HCT116 (cell line): ENCODE measurements at regions not wholly inside any gene's neighbourhood (a gene's known extent, or its start where the extent isn't known, plus 50 kb on each side); places are given as distances from the start of the nearest gene placed in this dataset.

Experiments used
- ATAC-seq: fragments of 200-7000 bp; cut with Tn5 transposase; 2 replicates; pipeline ENCODE4 v1.9.1; 2020; ENCODE audit warnings: mild to moderate bottlenecking, moderate library complexity
- BruUV-seq: library from RNA; stranded (reverse); fragments of 400-500 nt; replicated peaks from 2 replicates; lab custom pipeline; 2021; lab: Mats Ljungman, UMichigan
- CTCF ChIA-PET: fragments of 300-600 bp; sonication (Branson Sonifier 250); formaldehyde crosslinking; loops from one replicate; lab custom pipeline; 2021; ENCODE audit warnings: antibody characterized with exemption; lab: Charles Lee
- POLR2A ChIA-PET: fragments of 300-600, 350-600 bp; sonication (Branson Sonifier 250); formaldehyde crosslinking; loops from one replicate; lab custom pipeline; 2021; ENCODE audit warnings: antibody characterized with exemption; lab: Charles Lee
- RAD21 ChIA-PET, 2 experiments: fragments of 300-600 bp; sonication (Branson Sonifier 250); formaldehyde crosslinking; loops; one replicate each; lab custom pipeline; 2023; ENCODE audit warnings: low total read pairs in 2 of 2; ENCODE audit not compliant: uncharacterized antibody in 2 of 2, unreplicated experiment in 2 of 2, low non-redundant PET in 1 of 2; lab: Charles Lee
- DNase-seq: peaks from one replicate; pipeline ENCODE4 v3.0.0-alpha.2; 2010; ENCODE audit warnings: low read depth, low spot score
- H2AFZ ChIP-seq: fragments of 200-600 bp; shearing (Covaris generic), sonication (generic); 2 replicates; pipeline ENCODE4 v1.6.1; 2017; ENCODE audit warnings: low read depth, mixed run types, mixed read lengths, antibody characterized with exemption, low read length; ENCODE audit not compliant: poor library complexity, severe bottlenecking
- H3K27ac ChIP-seq: 2 replicates; pipeline ENCODE4 v1.5.1; 2012; ENCODE audit warnings: low read depth, low read length
- H3K27me3 ChIP-seq: fragments of 200-600 bp; sonication (generic); 2 replicates; pipeline ENCODE4 v1.6.1; 2016; ENCODE audit warnings: mixed run types, low read length, mixed read lengths; ENCODE audit not compliant: insufficient read depth
- H3K36me3 ChIP-seq, 2 experiments: fragments of 200-500 bp in 1 of 2; fragments of 200-600 bp in 1 of 2; sonication (Bioruptor generic) in 1 of 2; sonication (generic) in 1 of 2; 2 replicates each; pipeline versions ENCODE4 v1.5.1 to v1.6.1; 2014 to 2016; ENCODE audit warnings: low read length in 2 of 2, inconsistent platforms in 1 of 2, mixed read lengths in 1 of 2, mixed run types in 1 of 2; ENCODE audit not compliant: insufficient read depth in 2 of 2, control insufficient read depth in 1 of 2
- H3K4me1 ChIP-seq, 2 experiments: fragments of 200-600 bp in 1 of 2; sonication (generic) in 1 of 2; 2 replicates each; pipeline versions ENCODE4 v1.5.1 to v1.6.1; 2012 to 2017; ENCODE audit warnings: low read length in 2 of 2, inconsistent platforms in 1 of 2, mild to moderate bottlenecking in 1 of 2, mixed read lengths in 1 of 2, mixed run types in 1 of 2, moderate library complexity in 1 of 2; ENCODE audit not compliant: insufficient read depth in 2 of 2, control insufficient read depth in 1 of 2
- H3K4me2 ChIP-seq: fragments of 200-600 bp; sonication (generic); 2 replicates; pipeline ENCODE4 v1.6.1; 2017; ENCODE audit warnings: mixed run types, low read length, mixed read lengths
- H3K4me3 ChIP-seq, 2 experiments: fragments of 200-600 bp in 1 of 2; sonication (generic) in 1 of 2; replicated peaks in 1 of 2; 2 replicates each; pipeline ENCODE4 v1.5.1; 2011 to 2016; ENCODE audit warnings: low read length in 2 of 2, control low read depth in 1 of 2, low read depth in 1 of 2, mild to moderate bottlenecking in 1 of 2, mixed read lengths in 1 of 2, mixed run types in 1 of 2
- H3K79me2 ChIP-seq: fragments of 200-600 bp; sonication (generic); 2 replicates; pipeline ENCODE4 v1.6.1; 2017; ENCODE audit warnings: mild to moderate bottlenecking, mixed run types, low read length, moderate library complexity, mixed read lengths; ENCODE audit not compliant: insufficient read depth
- H3K9ac ChIP-seq: fragments of 200-600 bp; sonication (generic); 2 replicates; pipeline ENCODE4 v1.6.1; 2016; ENCODE audit warnings: low read length, mixed read lengths
- H3K9me2 ChIP-seq: fragments of 200-600 bp; sonication (generic), shearing (Covaris generic); 2 replicates; pipeline ENCODE4 v1.6.1; 2017; ENCODE audit warnings: mixed run types, mild to moderate bottlenecking, moderate library complexity; ENCODE audit not compliant: insufficient read depth
- H3K9me3 ChIP-seq, 2 experiments: fragments of 200-500 bp in 1 of 2; fragments of 200-600 bp in 1 of 2; sonication (Bioruptor generic) in 1 of 2; sonication (generic) in 1 of 2; 2 replicates each; pipeline ENCODE4 v1.6.1; 2014 to 2017; ENCODE audit warnings: low read length in 2 of 2, mixed read lengths in 2 of 2, inconsistent platforms in 1 of 2, low read depth in 1 of 2, mild to moderate bottlenecking in 1 of 2, mixed run types in 1 of 2, moderate library complexity in 1 of 2; ENCODE audit not compliant: control insufficient read depth in 1 of 2, insufficient read depth in 1 of 2
- H4K20me1 ChIP-seq: fragments of 200-600 bp; sonication (generic), shearing (Covaris generic); 2 replicates; pipeline ENCODE4 v1.6.1; 2017; ENCODE audit warnings: mixed run types, mild to moderate bottlenecking, moderate library complexity; ENCODE audit not compliant: insufficient read depth
- ATF3 ChIP-seq: IDR thresholded peaks from 2 replicates; pipeline ENCODE4 v1.6.1; 2012
- CBX3 ChIP-seq: IDR thresholded peaks from 2 replicates; pipeline ENCODE4 v1.6.1; 2012; ENCODE audit warnings: low read depth
- CEBPB ChIP-seq: IDR thresholded peaks from 2 replicates; pipeline ENCODE4 v1.6.1; 2012; ENCODE audit warnings: low read depth
- ELF1 ChIP-seq: IDR thresholded peaks from 2 replicates; pipeline ENCODE4 v1.6.1; 2012; ENCODE audit warnings: low read depth, borderline replicate concordance
- EZH2 ChIP-seq: fragments of 200-600 bp; sonication (generic); IDR thresholded peaks from 2 replicates; pipeline ENCODE4 v1.6.1; 2017; ENCODE audit warnings: antibody characterized with exemption, mixed run types
- FOSL1 ChIP-seq: IDR thresholded peaks from 2 replicates; pipeline ENCODE4 v1.6.1; 2012; ENCODE audit warnings: low read depth
- MAX ChIP-seq: IDR thresholded peaks from 2 replicates; pipeline ENCODE4 v1.6.1; 2012
- REST ChIP-seq: IDR thresholded peaks from 2 replicates; pipeline ENCODE4 v1.6.1; 2012; ENCODE audit warnings: low read depth
- SIN3A ChIP-seq: IDR thresholded peaks from 2 replicates; pipeline ENCODE4 v1.6.1; 2012; ENCODE audit warnings: low read depth
- SP1 ChIP-seq: IDR thresholded peaks from 2 replicates; pipeline ENCODE4 v1.6.1; 2012; ENCODE audit warnings: low read depth
- SRF ChIP-seq: IDR thresholded peaks from 2 replicates; pipeline ENCODE4 v1.6.1; 2012; ENCODE audit warnings: low read depth
- TCF7L2 ChIP-seq: IDR thresholded peaks from 2 replicates; pipeline ENCODE4 v1.7.0; 2011; ENCODE audit warnings: borderline replicate concordance, inconsistent platforms; ENCODE audit not compliant: insufficient read depth, insufficient read length; ENCODE audit errors: extremely low read depth
- YY1 ChIP-seq: IDR thresholded peaks from 2 replicates; pipeline ENCODE4 v1.6.1; 2011; ENCODE audit warnings: low read length, low read depth, moderate library complexity, mild to moderate bottlenecking; ENCODE audit not compliant: insufficient replicate concordance; ENCODE audit errors: extremely low read depth
- ZBTB33 ChIP-seq: IDR thresholded peaks from 2 replicates; pipeline ENCODE4 v1.6.1; 2011; ENCODE audit warnings: mild to moderate bottlenecking, low read length, moderate library complexity; ENCODE audit not compliant: insufficient replicate concordance; ENCODE audit errors: extremely low read depth
- ZNF274 ChIP-seq: fragments of 200-500 bp; sonication (Bioruptor generic); IDR thresholded peaks from 2 replicates; pipeline ENCODE4 v1.6.1; 2014; ENCODE audit warnings: mild to moderate bottlenecking, low read depth, low read length, inconsistent platforms
- intact Hi-C: fragments of 100-400 bp; cut with micrococcal nuclease; formaldehyde crosslinking; loops from 2 replicates; pipeline ENCODE4 v1.10.0; 2022

GRCh38 chr5:136563489-136563888, 198.1 kb upstream of the TRPC7 start (continued):
- TF ChIP-seq TCF7L2 (no peak), MAX (no peak), CEBPB (no peak)

GRCh38 chr5:136560126-136560525, 194.8 kb upstream of the TRPC7 start:
- POLR2A ChIA-PET, result no interaction called here
- RAD21 ChIA-PET, result no interaction called here

More at GRCh38 chr5:136560126-136560525, 194.8 kb upstream of the TRPC7 start:
- Histone ChIP-seq H2AFZ (no peak overlapping the region), H3K79me2 (no peaks in the 10 kb centered on the region), H3K27me3 (no peaks in the 10 kb centered on the region), H3K4me2 (no peak overlapping the region), H3K9me2 (no peaks in the 10 kb centered on the region), H3K4me3 (no peak overlapping the region), H3K4me1 (no peaks in the 10 kb centered on the region), H3K9me3 (no peaks in the 10 kb centered on the region), H3K27ac (no peak overlapping the region), H4K20me1 (no peaks in the 10 kb centered on the region), H3K9ac (no peak overlapping the region), H3K36me3 (no peaks in the 10 kb centered on the region)
- no TSS peak for BruUV-seq
- DNase-seq (no peak), ATAC-seq (no peak)
- intact Hi-C loops, result no loop called here
- TF ChIP-seq EZH2, result no peak
- no peak for TF ChIP-seq MAX
- no peak for TF ChIP-seq CBX3
- no peak for TF ChIP-seq SIN3A
- no peak for TF ChIP-seq SRF
- no peak for TF ChIP-seq SP1
- TF ChIP-seq FOSL1, result no peak
- TF ChIP-seq YY1, result no peak
- no peak for TF ChIP-seq ZNF274
- TF ChIP-seq TCF7L2, result no peak
- no peak for TF ChIP-seq CEBPB
- no peak for TF ChIP-seq ATF3
- TF ChIP-seq ZBTB33, result no peak
- no peak for TF ChIP-seq ELF1
- no peak for TF ChIP-seq REST
- CTCF ChIA-PET, result no interaction called here
